Activated effector memory CD4-positive, alpha-beta T cell treated with Interleukin-2 at 50 U/mL for 16 hours (primary cell): ENCODE measurements at regions not wholly inside any gene's neighbourhood (a gene's known extent, or its start where the extent isn't known, plus 50 kb on each side); places are given as distances from the start of the nearest gene placed in this dataset.

ENCODE experiments used
- DNase-seq: peaks from one replicate; pipeline ENCODE4 v3.0.0-alpha.2; 2020

DNA sequence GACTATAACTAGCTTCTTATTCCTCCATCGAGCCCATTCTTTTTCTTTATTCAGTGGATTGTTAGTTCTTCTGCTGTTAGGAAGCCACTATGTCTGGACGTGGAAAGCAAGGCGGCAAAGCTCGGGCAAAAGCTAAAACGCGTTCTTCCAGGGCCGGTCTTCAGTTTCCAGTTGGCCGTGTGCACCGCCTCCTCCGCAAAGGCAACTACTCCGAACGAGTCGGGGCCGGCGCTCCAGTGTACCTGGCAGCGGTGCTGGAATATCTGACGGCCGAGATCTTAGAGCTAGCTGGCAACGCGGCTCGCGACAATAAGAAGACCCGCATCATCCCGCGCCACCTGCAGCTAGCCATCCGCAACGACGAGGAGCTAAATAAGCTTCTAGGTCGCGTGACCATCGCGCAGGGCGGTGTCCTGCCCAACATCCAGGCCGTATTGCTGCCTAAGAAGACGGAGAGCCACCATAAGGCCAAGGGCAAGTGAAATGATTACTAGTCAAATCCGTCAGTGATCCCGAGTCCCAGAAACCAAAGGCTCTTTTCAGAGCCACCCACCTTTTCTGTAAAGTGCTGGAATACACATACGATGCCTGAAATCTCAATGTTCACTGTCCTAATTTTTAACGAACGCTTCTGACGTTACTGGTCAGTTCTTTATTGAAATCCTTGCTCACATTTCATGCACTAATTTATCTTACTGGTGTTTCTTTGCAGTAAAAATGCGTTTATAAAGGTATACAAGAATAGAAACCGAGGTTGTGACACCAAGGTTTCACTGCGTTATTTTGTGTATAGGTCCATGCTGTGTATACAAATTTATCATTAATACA is 129.9 kb downstream of the HFE start:
- DNase-seq, result peak; percentile 64

DNA sequence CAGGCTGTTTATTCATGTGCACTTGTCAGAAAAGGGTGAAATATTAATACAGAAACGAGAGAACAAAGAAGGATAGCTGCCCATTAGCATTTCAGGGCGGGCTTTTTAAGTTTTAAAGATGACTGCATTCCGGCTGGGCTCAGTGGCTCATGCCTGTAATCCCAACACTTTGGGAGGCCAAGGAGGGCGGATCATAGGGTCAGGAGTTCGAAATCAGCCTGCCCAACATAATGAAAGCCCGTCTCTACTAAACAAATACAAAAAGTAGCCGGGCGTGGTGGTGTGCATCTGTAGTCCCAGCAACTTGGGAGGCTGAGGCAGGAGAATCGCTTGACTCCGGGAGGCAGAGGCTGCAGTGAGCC is 130.5 kb downstream of the HFE start:
- no peak for DNase-seq

DNA sequence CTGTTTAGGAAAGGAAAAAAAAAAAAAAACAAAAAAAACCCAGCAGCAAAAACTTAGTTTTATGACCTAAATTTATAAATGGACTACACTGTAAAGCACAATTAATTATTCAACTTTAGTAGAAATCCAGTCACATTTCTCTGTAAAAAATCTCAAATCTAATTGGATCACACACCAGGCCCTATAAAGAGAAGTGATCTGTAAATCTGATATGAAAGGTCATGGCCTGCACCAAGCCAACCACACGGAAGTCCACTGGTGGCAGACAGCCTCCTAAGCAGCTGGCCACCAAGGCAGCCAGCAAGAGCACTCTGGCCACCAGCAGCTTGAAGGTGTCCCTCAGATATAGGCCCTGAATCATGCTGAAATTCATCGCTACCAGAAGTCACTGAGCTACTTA is 131.6 kb downstream of the HFE start:
- no peak for DNase-seq

DNA sequence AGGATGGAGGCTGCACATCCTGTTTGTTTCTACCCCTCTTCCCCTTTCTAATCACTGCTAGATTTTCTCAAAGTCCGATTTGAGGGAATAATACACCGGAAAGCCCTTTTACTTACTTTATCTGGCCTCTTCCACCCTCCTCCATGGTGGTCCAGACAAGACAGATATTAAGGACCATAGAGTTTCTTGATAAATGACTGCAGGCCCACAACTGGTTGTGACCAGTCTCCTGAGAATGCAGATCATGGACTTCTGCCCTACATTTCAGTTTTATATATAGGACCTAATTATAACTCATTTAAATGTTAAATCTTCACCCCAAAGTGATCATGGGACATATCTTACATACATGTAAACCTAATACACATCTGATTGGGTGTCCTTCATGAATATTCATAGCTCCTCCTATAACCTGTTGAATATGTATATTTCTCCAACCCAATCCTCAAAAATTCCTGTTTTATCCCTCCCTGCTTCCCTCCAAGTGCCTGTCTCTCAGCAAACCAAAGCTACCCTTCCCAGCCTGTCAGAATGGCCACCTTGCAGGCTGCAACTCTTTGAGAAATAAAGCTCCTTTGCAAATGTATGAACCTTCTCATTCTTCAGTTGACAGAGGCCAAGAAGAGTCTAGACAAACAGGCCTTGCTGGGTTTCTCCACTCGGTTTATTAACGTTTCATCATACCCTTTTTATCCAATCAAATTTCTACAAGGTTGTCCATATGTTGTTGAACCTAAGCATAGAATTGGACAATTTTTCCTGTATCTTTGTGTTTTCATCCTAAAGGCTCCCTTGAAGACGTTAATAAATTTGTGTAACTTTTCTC is 133.1 kb downstream of the HFE start:
- no peak for DNase-seq

DNA sequence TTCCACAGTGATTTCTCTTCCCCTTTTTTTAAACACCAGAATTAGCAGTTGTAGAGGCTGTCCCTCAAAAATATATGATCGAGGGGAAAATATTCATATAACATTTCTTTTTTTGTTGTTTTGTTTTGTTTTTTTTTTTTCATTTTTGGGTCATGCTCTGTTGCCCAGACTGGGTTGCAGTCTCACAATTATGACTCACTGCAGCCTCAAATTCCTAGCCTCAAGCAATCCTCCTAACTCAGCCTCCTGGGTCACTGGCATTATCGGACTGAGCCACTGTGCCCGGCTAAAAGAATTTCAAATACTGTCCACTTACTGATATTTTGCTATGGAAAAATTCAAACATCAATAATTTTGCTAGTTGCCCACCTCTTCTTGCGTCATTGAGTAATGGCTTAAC is 134.0 kb downstream of the HFE start:
- no peak for DNase-seq

DNA sequence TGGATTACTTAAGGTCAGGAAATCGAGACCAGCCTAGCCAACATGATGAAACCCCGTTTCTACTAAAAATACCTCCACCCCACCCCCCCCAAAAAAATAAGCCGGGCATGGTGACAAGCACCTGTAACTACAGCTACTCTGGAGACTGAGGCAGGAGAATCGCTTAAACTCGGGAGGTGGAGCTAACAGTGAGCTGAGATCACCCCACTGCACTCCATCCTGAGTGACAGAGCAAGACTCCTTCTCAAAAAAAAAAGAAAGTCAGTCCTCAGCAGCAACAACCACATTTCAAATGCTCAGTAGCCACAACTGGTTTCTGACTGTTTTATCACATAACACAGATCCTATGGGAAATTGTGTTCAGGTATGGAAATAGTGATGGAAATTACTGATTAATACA is 135.3 kb downstream of the HFE start:
- DNase-seq, result no peak

DNA sequence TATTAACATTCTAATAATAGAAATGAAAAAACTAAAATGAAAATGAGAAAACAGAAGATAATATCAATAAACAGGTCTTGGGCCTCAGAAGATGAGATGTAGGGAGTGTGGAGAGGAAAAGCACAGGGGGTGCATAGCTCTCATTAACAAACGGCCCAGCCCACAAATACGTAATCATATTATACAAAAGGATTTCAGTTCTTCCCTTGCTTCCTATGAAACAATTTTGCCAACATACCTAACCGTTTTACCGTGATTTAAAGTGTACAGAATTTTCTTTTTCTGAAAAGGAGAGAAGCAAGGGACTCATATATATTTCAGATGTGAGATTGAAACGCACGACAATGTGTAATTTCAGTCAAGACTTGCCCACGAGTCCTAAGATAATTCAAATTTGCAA is 136.0 kb downstream of the HFE start:
- no peak for DNase-seq

DNA sequence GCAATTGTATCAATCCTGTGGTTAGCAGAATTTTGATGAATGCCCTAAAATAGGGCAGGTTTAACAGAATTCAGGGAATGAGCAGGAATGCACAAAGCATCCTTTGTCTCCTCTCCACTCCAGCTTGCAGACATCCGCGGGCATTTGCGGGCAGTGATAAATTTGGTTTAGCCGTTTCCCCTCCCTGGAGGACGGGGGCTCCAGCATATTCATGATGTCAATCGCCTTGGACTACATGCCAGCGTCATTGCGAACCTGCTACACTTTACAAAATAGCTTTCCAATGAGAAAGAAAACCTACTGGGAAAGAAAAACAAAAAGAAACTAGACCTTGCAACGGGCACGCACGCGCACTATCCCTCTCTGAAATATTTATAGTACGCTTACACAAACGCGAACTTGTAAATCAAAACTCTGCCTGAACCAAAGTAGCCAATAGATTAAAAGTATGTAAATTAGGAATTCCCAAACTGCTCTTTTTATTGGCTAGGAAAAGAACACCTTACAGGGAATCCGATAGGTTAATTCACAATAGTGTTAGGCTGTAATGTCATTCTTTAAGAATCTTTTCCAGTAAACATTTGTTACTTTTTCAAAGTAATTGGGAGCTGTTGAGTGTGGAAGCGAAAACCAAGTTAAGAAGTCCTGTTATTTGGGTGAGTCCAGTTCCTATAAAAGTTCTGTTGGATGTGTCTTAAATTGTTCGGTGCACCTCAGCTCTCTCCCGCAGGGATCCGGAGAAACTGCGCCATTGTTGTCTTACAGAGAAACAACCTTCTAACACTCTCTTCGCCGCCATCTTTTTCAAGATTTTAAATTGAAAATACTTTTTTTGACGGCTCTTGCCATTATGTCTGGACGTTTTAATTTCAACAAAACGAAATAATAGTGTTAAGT is 136.7 kb downstream of the HFE start:
- peak; percentile 49 for DNase-seq

DNA sequence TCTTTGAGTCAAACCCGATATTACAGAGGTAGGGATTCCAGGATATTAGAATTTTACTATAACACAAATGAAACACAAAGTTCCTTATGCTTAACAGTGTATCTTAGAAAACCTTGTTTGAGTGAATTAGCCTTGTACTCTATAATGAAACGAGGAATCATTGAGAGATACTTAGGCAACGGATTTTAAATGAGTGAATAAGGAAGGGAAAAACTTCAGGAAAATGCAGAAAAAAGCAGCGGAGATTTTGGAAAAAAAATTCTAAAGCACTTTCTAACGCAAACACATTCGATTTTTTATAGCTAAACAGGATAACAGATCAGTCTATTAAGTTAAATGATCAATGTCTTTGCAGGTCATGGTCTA is 137.3 kb downstream of the HFE start:
- DNase-seq, result no peak

DNA sequence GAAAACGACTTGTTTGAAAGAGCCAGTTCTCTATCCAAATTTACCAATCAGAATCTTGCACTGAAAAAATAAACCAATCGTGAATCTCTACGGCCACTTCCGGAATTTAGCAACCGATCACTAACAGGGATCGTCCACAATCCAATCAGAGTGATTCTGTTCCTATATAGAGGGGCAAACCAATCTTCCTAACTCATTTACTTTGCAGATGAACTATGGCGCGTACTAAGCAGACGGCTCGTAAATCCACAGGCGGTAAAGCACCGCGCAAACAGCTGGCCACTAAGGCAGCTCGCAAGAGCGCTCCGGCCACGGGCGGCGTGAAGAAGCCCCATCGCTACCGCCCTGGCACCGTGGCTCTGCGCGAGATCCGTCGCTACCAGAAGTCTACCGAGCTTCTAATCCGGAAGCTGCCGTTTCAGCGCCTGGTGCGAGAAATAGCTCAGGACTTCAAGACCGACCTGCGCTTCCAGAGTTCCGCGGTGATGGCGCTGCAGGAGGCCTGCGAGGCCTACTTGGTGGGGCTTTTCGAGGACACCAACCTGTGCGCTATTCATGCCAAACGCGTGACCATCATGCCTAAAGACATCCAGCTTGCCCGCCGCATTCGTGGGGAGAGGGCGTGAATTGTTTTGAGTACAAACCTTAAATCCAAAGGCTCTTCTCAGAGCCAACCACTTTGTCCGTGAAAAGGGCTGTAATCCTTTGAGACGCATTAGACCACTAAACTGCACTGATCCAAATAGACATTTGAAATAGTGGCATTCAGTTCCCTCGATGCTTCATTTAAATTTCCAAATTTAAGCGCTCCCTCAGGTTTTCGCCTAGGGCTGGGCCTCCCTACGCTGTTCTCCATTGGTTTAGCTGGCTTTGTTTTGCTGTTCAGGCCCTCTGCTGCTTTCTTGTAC is 138.0 kb downstream of the HFE start:
- no peak for DNase-seq

DNA sequence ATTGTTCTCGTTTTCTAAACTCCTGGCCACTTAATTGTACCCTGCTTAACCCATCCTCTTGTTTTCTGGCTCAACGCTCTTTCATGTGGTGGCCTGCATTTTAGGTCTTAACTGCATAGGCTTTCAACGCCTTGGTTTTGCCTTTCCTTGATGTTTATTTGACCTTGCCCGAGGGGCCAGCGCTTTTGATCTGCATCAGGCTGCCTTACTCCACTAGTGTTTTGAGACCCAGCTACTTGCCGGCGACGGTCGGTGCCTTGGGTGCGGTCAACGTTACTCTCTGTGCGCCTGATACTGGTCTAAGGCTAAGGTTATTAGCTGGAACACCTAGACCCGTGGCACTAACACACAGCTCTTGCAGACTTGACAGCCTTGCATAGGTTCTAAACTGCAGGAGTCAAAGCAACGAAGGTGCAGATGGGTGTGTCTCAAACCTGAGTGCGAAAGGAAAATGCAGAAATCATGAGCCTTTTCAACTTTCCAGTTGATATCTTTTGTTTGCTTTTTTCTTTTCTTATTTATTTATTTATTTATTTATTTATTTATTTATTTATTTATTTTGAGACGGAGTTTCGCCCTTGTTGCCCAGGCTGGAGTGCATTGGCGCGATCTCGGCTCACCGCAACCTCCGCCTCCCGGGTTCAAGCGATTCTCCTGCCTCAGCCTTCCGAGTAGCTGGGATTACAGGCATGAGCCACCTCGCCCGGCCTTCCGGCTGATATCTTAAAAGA is 138.8 kb downstream of the HFE start:
- DNase-seq, result no peak

DNA sequence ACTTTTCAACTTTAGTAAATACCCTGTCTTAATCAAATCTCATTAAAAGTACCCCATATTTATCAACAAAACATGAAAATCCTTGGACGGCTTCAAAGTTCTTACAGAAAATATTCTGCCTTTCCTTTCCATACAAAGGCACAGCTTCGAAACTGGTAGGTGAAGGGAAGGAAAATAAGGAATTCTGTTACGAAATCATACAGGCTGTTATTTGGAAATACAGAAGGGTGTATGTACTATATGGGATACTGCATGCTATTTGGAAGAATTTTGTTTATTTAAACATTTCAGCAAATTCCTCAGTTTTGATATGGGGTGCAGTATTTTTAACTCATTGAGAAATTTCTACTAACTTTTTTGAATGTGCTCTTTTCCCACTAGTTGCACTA is 138.4 kb upstream of the BTN3A2 start:
- DNase-seq, result no peak

DNA sequence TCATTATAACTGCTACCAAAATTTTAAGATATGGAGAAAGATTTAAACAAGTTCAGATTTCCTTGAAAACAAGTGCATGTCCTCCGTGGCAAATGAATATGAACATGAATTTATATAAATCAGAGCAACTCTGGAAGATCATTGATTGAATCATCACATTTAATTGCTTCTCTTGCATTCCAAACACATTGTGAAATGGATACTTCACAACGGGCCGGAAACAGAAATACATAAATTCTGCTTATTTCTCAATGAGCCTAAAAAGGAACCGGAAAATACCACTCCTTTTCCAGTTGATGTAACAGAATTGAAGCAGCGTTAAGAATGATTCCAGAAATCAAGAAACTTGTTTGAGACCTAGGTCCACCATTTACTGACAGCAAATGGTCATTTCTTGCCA is 134.6 kb upstream of the BTN3A2 start:
- no peak for DNase-seq

DNA sequence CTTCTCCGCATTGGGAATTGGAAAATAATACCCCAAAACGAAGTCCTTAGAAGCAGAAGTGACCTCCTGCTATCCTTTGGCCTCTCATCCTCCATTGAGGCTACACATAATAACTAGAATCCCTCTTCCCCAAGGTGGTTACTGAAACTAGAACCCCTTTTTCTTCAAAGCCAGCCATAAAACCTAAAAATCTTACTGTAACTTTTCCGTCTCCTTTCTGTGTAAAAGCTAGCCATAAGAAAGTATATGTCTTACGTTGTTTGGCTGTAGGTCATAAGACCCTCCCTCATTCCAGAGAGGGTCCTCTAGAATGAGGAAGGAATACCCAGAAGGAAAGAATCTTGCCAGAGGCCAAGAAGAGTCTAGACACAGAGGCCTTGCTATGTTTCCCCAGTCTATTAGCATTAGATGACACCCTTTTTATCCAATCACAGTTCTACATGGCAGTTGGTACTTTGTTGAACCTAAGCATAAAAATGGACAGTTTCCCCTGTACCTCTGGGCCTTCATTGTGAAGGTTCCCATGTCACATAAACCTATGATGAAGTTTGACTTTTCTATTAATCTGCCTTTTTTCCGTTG is 133.9 kb upstream of the BTN3A2 start:
- no peak for DNase-seq

DNA sequence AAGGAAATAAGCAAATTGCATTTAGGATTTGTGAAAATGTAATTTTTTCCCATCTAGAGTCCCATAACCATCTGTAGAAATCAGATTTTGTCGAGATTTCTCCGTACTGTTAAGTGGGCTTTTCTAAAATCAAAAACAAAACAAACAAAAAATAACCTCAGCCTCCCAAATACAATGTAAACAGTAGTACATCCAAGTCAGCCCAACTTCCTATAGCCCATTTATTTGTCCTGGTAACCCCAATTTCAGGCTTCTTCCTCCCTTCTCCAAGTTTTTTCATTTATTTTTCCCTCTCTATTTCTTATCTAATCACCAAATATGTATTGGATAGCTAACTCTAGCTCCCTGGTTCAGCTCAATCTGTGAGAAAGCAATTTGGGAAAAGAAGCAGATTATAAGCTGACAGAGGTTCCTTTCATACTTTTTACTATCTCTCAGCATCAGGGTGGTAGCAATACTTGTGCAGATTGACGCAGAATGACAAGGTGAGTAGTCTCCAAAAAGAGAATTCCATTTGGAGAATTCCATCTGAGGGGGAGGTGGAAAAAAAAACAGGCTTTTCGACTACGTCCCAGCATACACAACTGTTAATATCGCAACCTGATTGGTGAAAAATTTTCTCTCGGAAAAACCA is 132.6 kb upstream of the BTN3A2 start:
- DNase-seq, result no peak

DNA sequence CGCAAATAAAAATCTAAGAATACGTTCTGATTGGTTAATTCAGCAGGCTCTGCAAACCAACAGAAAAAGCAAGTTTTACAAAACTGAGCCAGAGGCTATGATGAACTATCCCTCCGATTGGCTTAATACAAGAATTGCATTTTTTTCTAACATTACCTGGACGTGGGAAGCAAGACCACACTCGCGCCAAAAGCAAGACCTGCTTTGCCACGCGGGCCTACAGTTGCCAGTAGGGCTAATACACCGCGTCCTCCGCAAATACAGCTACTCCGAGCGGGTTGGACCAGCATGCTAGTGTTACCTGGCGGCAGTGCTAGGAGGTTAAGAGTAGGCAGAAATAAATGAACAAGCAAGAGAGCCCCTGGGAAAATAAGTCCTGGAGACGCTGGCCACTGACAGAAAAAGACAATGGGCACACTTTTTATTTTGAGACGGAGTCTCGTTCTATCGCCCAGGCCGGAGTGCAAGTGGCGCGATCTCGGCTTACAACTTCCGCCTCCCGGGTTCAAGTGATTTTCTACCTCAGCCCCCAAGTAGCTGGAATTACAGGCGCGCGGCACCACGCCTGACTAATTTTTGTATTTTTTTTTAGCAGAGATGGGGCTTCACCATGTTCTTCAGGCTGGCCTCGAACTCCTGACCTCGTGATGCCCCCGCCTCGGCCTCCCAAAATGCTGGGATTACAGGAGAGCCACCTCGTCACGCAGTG is 131.9 kb upstream of the BTN3A2 start:
- peak; percentile 37 for DNase-seq

DNA sequence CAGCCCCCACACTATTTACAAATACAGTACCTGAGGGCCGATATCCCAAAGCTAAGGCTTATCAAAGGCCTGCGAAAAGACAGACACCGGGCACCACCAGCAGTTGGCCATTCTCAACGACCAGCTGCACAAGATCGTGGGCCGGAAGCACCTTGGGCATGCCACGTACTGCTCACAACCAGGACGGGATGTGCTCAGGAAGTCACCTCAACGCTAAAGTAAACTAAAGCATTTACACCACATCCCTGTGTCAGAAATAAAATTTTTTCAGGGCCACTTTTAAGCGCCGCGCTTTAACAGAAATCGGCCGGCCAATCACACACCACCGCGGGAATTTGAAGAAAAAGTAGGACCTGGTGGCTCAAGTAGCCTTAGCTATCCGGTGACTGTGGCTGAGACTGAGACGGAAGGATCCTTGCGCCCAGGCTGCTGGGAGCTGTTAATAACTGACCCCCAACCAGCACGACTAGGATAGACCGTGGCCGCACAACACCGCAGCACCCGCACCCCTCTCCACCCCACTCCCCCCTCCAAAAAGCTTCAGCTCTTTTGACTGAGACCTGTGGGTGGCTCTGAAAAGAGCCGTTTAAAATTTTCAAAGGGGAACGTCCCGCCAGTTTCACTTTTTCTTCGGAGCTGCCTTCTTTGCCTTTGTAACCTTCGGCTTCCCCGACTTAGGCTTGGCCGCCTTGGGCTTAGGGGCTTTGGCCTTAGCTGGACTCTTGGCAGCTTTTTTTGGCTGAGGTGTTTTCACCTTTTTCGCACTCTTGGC is 131.2 kb upstream of the BTN3A2 start:
- peak; percentile 64 for DNase-seq

DNA sequence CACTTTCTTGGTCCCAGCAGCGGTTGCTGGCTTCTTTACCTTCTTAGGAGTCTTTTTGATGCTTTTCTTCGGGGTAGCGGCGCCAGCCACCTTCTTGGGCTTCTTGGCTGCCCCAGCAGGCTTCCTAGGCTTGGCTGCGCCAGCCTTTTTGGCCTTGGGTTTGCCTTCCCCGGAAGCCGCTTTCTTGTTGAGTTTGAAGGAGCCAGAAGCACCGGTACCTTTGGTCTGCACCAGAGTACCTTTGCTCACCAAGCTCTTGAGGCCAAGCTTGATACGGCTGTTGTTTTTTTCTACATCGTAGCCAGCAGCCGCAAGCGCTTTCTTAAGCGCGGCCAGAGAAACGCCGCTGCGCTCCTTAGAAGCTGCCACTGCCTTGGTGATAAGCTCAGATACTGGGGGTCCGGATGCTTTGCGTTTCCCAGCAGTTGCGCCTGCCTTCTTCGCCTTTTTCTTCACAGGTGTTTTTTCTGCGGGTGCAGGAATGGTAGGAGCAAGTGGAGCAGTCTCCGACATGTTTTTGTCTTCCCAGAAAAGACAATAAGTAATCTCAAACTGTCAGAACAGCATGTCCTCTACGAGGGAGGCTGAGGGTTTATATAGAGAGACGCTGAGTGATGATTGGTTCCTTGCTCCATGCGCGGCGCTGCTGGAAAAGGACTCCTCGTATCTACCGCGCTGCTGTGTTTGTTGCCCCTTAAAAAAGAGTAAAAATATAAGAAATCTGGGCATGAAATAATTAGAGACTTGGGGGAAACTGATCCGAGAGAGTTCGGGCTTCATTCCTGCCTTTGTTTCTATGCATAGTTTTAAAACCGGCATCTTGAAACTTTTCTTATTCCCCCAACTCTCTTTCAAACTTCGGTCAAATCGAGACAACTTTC is 130.3 kb upstream of the BTN3A2 start:
- DNase-seq, result peak; percentile 59
